HG03460 (cell line): ENCODE measurements at regions not wholly inside any gene's neighbourhood (a gene's known extent, or its start where the extent isn't known, plus 50 kb on each side); places are given as distances from the start of the nearest gene placed in this dataset.

Experiments
- ATAC-seq: cut with Tn5 transposase; IDR thresholded peaks from one replicate; pipeline ENCODE4 v1.9.1; 2021; ENCODE audit not compliant: unreplicated experiment

DNA sequence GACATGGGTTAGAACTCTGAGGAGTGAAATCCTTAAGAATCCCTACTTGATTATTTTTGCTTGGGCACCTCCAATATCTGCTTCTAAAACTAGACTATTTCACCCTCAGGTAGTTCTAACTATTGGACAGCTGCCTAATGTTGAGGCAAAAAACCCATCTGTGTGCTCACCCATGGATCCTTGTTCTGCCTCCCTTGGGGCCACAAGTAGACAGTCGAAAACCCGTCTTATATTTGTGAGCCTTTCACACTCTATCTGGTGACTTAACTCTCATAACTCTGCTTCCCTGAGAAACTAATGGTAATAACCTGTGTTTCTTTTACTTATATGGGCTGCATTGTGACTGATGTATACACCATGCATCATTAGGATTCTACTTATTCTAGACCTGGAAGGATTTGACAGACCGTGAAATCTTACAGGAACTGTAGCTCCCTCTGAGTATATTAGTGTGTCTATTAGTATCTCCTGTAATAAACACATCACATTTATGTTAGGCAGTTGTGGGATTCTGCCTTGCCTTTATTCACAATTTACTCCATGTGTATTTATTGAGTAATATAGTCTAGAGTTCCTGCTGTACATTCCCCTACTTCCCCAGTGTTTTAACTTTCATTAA lies 94.6 kb upstream of the SGCD start:
- ATAC-seq: no peak

DNA sequence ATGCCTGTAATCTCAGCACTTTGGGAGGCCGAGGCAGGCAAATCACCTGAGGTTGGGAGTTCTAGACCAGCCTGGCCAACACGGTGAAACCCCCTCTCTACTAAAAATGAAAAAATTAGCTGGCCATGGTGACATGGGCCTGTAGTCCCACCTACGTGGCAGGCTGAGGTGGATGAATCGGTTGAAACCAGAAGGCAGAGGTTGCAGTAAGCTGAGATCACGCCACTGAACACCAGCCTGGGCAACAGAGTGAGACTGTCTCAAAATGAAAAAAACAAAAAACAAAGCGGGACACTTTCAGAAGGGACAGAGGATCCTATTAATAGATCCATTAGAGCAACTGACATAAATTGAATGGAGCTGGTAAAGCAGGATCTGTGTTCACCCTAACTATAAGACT lies 89.6 kb upstream of the SGCD start:
- no peak for ATAC-seq

- no peak for ATAC-seq
These were observed 87.2 kb upstream of the SGCD start for GRCh38 chr5:156239800-156240199.

DNA sequence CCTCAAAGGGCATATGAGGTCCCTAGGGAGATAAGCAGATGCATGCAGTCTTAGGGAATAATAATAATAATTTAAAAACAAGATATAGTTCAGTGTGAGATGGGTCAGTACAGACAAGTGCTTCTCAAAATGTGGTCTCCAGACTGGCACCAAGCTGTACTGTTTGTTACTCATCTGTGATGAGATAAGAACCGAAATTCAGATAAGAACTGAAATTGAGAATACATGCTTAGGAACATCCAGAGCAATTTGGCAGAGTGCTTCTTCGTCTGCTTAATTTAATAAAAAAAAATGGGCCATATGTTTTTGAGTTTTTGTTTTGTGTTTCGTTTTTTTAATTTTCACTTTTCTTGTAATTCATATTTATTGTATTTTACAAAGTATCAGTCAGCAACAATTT lies 86.5 kb upstream of the SGCD start:
- no peak for ATAC-seq

DNA sequence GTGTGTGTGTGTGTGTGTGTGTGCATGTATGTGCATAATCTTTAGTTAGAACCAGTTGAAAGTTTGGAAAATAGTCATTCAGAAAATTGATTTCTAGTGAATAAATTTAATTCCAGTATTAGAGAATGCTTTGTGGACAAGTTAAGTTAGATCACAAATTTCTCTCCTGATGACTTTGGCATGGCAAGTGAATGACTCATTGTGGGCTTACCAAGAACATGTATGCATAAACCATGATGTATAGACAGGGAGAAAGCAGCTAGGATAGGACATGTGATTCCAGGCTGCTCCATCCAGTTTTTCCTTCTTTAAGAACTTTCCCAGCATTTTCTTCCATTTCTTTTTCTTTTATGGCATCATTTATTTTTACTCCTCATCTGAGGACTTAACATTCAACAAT lies 85.7 kb upstream of the SGCD start:
- no peak for ATAC-seq

GRCh38 chr5:156245895-156246294 lies 81.1 kb upstream of the SGCD start:
- ATAC-seq: no peak

- ATAC-seq: no peak
These were observed 75.9 kb upstream of the SGCD start for GRCh38 chr5:156251076-156251475.

DNA sequence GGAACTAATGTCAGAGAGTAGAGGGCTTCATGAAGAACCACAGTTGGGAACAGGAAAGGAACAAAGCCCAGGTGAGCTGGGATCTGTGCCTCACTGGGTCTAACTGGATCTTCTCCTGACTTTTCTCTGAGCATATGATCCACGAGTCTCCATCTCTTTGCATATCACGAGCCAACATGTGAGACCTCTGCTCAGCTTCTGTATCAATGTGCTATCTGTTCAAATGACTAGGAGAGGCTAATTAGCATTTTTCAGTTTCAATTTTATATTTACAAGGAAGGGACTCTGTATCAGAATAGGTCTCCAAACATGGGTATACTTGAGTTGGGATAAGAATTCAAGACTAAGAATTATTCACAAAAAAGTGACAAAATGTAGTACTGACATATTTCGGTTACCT lies 73.8 kb upstream of the SGCD start:
- ATAC-seq: no peak

DNA sequence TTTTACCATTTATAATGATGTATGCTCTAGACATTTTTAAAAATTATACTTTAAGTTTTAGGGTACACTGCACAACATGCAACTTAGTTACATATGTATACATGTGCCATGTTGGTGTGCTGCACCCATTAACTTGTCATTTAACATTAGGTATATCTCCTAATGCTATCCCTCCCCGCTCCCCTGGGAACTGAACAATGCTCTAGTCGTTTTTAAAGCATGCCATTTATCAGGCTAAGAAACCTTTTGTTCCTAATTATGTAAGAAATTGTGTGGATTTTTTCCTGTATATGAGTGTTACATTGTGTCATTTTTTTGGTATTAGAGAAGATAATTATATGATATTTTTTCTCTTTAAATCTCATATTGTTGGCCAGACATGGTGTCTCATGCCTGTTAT lies 72.8 kb upstream of the SGCD start:
- no peak for ATAC-seq

DNA sequence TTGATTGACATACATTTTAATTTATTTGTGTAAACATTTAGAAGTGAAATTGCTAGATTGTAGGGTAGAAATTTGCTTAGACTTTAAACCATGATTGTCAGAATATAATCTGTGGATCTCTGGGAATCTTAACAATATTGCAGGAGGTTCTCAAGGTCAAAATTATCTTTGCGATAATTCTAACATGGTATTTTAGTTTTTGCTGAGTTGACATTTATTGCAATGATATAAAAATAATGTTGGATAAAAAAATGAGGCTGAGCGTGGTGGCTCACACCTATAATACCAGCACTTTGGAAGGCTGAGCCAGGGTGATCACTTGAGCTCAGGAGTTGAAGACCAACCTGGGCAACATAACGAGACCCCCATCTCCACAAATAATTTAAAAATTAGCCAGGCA lies 70.3 kb upstream of the SGCD start:
- ATAC-seq: no peak

DNA sequence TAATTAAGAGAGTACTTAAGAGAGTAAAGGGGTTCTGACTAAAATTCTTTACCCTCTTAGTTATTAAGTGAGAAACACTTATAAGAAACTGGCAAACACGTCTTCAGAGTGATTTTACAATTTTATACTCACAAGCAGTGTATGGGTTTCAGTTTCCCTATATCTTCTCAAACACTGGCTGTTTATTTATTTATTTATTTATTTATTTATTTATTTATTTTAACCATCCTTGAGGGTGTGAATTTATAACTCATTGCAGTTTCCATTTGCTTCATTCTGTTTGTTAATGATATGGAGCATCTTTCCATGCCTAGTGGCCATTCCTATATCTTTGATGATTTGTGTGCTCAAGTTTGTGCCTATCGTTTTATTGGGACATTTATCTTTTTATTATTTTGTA lies 68.0 kb upstream of the SGCD start:
- no peak for ATAC-seq

GRCh38 chr5:156259618-156260017 lies 67.3 kb upstream of the SGCD start:
- no peak for ATAC-seq

- no peak for ATAC-seq
These were observed 65.6 kb upstream of the SGCD start for GRCh38 chr5:156261275-156261939.

GRCh38 chr5:156271569-156271968 lies 55.4 kb upstream of the SGCD start:
- no peak for ATAC-seq

DNA sequence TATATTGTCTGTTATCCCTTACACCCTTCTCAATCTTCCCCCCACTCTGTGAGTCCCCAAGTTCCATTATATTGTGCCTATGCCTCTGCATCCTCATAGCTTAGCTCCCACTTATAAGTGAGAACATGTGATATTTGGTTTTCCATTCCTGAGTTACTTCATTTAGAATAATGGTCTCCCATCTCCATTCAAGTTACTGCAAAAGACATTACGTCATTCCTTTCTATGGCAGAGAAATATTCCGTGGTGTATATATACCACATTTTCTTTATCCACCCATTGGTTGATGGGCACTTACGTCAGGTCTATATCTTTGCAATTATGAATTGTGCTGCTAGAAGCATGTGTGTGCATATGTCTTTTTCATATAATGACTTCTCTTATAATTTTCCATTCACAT lies 54.8 kb upstream of the SGCD start:
- no peak for ATAC-seq

DNA sequence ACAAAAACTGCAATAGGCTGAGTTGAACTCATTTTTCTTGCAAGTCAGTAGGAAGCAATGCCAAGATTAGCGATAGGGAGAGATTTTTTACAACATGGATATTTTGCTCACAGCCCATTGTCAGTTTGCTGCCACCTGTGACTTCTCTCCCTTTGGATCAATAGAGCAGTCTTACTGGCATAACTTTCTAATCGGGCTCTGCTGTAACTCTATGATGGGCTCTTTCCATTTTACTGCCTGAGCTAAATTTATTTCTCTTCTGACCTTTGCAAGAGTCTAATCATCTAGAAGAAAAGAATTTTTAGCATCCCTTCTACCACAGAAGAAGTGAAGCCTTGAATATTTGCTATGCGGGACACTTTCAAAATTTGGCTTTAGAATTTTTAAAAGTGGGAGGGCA lies 53.6 kb upstream of the SGCD start:
- ATAC-seq: no peak

DNA sequence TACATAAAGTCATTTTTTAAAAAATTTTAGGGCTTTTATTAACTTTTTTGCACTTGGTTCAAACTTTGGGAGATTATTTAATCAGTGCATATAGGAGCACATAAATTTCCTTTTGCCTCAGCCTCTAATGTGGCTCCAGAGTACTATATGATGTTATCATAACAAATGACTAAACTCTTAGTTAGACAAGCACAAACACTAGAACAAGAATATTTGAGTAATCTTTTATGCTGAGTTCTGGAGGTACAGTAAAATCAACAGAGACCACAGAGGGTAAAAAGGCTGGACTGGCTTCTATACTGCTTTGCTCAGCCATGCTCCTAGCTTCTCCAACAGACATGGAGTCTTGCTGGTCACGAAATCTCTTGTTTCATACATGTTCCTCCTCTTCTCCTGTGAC lies 52.5 kb upstream of the SGCD start:
- ATAC-seq: no peak
